ENCODE measurements at regions not wholly inside any gene's neighbourhood (a gene's known extent, or its start where the extent isn't known, plus 50 kb on each side); places are given as distances from the start of the nearest gene placed in this dataset.

- ChIA-PET POLR2A (interaction anchor here (0.9 kb wide), 1 partner anchor 9 kb away, joined by 4 read pairs; no protein-coding TSS in a partner anchor), CTCF (interaction anchor here (0.8 to 1.0 kb wide), 2 partner anchors 18 to 30 kb away, joined by 3 to 5 read pairs; no protein-coding TSS in a partner anchor)
- intact Hi-C loops (cut with micrococcal nuclease), result no loop called here
- H3K4me3 Mint-ChIP-seq, result no peak overlapping the region
- peaks cover 14% of the 10 kb centered on the region for H3K36me3 Mint-ChIP-seq
- no peaks in the 10 kb centered on the region for H3K27me3 Mint-ChIP-seq
- peaks cover 41% of the 10 kb centered on the region for H3K4me1 Mint-ChIP-seq (ENCODE audit: low read depth)
- DNase-seq, result no peak
- no peaks in the 10 kb centered on the region for H3K9me3 Mint-ChIP-seq
- H3K27ac Mint-ChIP-seq, result no peak overlapping the region
Measured at GRCh38 chr2:134148843-134149472, 104.9 kb upstream of the MGAT5 start.

GRCh38 chr2:134149904-134150303, 104.0 kb upstream of the MGAT5 start:
- no peaks in the 10 kb centered on the region for H3K9me3 Mint-ChIP-seq
- H3K4me1 Mint-ChIP-seq (ENCODE audit: low read depth), result peaks cover 42% of the 10 kb centered on the region
- POLR2A ChIA-PET, result interaction anchor here (0.9 kb wide), 1 partner anchor 10 kb away, joined by 4 read pairs; no protein-coding TSS in a partner anchor
- CTCF ChIA-PET, result no interaction called here
- H3K27ac Mint-ChIP-seq, result no peak overlapping the region
- intact Hi-C loops (cut with micrococcal nuclease), result no loop called here
- H3K27me3 Mint-ChIP-seq, result no peaks in the 10 kb centered on the region
- no peak overlapping the region for H3K4me3 Mint-ChIP-seq
- no peak for DNase-seq
- peaks cover 14% of the 10 kb centered on the region for H3K36me3 Mint-ChIP-seq

- ChIA-PET POLR2A (no interaction called here), CTCF (no interaction called here)
- peaks cover 14% of the 10 kb centered on the region for H3K36me3 Mint-ChIP-seq
- H3K4me3 Mint-ChIP-seq, result no peak overlapping the region
- H3K27ac Mint-ChIP-seq, result no peak overlapping the region
- intact Hi-C loops (cut with micrococcal nuclease), result no loop called here
- no peaks in the 10 kb centered on the region for H3K9me3 Mint-ChIP-seq
- H3K4me1 Mint-ChIP-seq (ENCODE audit: low read depth), result peaks cover 39% of the 10 kb centered on the region
- no peaks in the 10 kb centered on the region for H3K27me3 Mint-ChIP-seq
- no peak for DNase-seq
Measured at GRCh38 chr2:134150760-134151159, 103.1 kb upstream of the MGAT5 start.

GRCh38 chr2:134152045-134153010, 101.5 kb upstream of the MGAT5 start:
- intact Hi-C loops (cut with micrococcal nuclease), result no loop called here
- Mint-ChIP-seq H3K36me3 (peaks cover 14% of the 10 kb centered on the region), H3K27ac (no peak overlapping the region), H3K9me3 (no peaks in the 10 kb centered on the region), H3K4me1 (ENCODE audit: low read depth) (peaks cover 25% of the 10 kb centered on the region), H3K4me3 (no peak overlapping the region), H3K27me3 (no peaks in the 10 kb centered on the region)
- ChIA-PET POLR2A (no interaction called here), CTCF (interaction anchor here (0.6 kb wide), 1 partner anchor 53 kb away, joined by 4 read pairs; no protein-coding TSS in a partner anchor)
- no peak for DNase-seq

- no peak overlapping the region for H3K4me3 Mint-ChIP-seq
- no peak overlapping the region for H3K27ac Mint-ChIP-seq
- H3K4me1 Mint-ChIP-seq (ENCODE audit: low read depth), result peaks cover 16% of the 10 kb centered on the region
- CTCF ChIA-PET, result interaction anchor here (0.6 kb wide), 1 partner anchor 52 kb away, joined by 4 read pairs; no protein-coding TSS in a partner anchor
- no peak for DNase-seq
- POLR2A ChIA-PET, result no interaction called here
- no peaks in the 10 kb centered on the region for H3K9me3 Mint-ChIP-seq
- peaks cover 14% of the 10 kb centered on the region for H3K36me3 Mint-ChIP-seq
- intact Hi-C loops (cut with micrococcal nuclease), result no loop called here
- no peaks in the 10 kb centered on the region for H3K27me3 Mint-ChIP-seq
Measured at GRCh38 chr2:134153294-134153880, 100.5 kb upstream of the MGAT5 start.

GRCh38 chr2:134154246-134154645, 99.6 kb upstream of the MGAT5 start:
- Mint-ChIP-seq H3K27ac (no peak overlapping the region), H3K9me3 (no peaks in the 10 kb centered on the region), H3K27me3 (no peaks in the 10 kb centered on the region), H3K4me3 (no peak overlapping the region), H3K36me3 (peaks cover 14% of the 10 kb centered on the region), H3K4me1 (ENCODE audit: low read depth) (peaks cover 16% of the 10 kb centered on the region)
- intact Hi-C loops (cut with micrococcal nuclease), result no loop called here
- CTCF ChIA-PET, result no interaction called here
- POLR2A ChIA-PET, result no interaction called here
- DNase-seq, result no peak

- Mint-ChIP-seq H3K4me1 (ENCODE audit: low read depth) (peaks cover 13% of the 10 kb centered on the region), H3K36me3 (peaks cover 14% of the 10 kb centered on the region), H3K27me3 (no peaks in the 10 kb centered on the region), H3K9me3 (no peaks in the 10 kb centered on the region), H3K4me3 (no peak overlapping the region), H3K27ac (no peak overlapping the region)
- intact Hi-C loops (cut with micrococcal nuclease), result no loop called here
- POLR2A ChIA-PET, result no interaction called here
- DNase-seq, result no peak
- CTCF ChIA-PET, result interaction anchor here (1.4 kb wide), 1 partner anchor 268 kb away, joined by 3 read pairs; no protein-coding TSS in a partner anchor
Measured at GRCh38 chr2:134155134-134155533, 98.7 kb upstream of the MGAT5 start.

- Mint-ChIP-seq H3K4me1 (ENCODE audit: low read depth) (peaks cover 41% of the 10 kb centered on the region), H3K27ac (no peak overlapping the region)
- POLR2A ChIA-PET, result no interaction called here
Measured at GRCh38 chr2:134158295-134158694, 95.6 kb upstream of the MGAT5 start.

GRCh38 chr2:134161170-134161547, 92.7 kb upstream of the MGAT5 start:
- no peak overlapping the region for H3K27ac Mint-ChIP-seq
- H3K36me3 Mint-ChIP-seq, result no peaks in the 10 kb centered on the region
- H3K9me3 Mint-ChIP-seq, result no peaks in the 10 kb centered on the region
- intact Hi-C loops (cut with micrococcal nuclease), result no loop called here
- DNase-seq, result no peak
- H3K4me3 Mint-ChIP-seq, result no peak overlapping the region
- POLR2A ChIA-PET, result no interaction called here
- peaks cover 59% of the 10 kb centered on the region for H3K4me1 Mint-ChIP-seq (ENCODE audit: low read depth)
- CTCF ChIA-PET, result no interaction called here
- no peaks in the 10 kb centered on the region for H3K27me3 Mint-ChIP-seq

More at GRCh38 chr2:134158295-134158694, 95.6 kb upstream of the MGAT5 start:
- CTCF ChIA-PET, result no interaction called here
- Mint-ChIP-seq H3K4me3 (no peak overlapping the region), H3K36me3 (no peaks in the 10 kb centered on the region), H3K9me3 (no peaks in the 10 kb centered on the region), H3K27me3 (no peaks in the 10 kb centered on the region)
- intact Hi-C loops (cut with micrococcal nuclease), result no loop called here
- DNase-seq, result no peak

GRCh38 chr2:134163336-134163735, 90.5 kb upstream of the MGAT5 start:
- CTCF ChIA-PET, result interaction anchor here (1.2 kb wide), 1 partner anchor 45 kb away, joined by 4 read pairs; no protein-coding TSS in a partner anchor
- H3K27ac Mint-ChIP-seq, result no peak overlapping the region
- no peak for DNase-seq
- intact Hi-C loops (cut with micrococcal nuclease), result loop anchor here (2.0 kb wide), 1 partner anchor 17 kb away; no protein-coding TSS in a partner anchor
- H3K4me3 Mint-ChIP-seq, result no peak overlapping the region
- no peaks in the 10 kb centered on the region for H3K36me3 Mint-ChIP-seq
- peaks cover 78% of the 10 kb centered on the region for H3K4me1 Mint-ChIP-seq (ENCODE audit: low read depth)
- H3K27me3 Mint-ChIP-seq, result no peaks in the 10 kb centered on the region
- POLR2A ChIA-PET, result interaction anchor here (0.8 kb wide), 1 partner anchor 72 kb away, joined by 3 read pairs; no protein-coding TSS in a partner anchor
- H3K9me3 Mint-ChIP-seq, result no peaks in the 10 kb centered on the region

GRCh38 chr2:134164306-134164705, 89.6 kb upstream of the MGAT5 start:
- ChIA-PET CTCF (interaction anchor here (1.2 kb wide), 1 partner anchor 46 kb away, joined by 4 read pairs; no protein-coding TSS in a partner anchor), POLR2A (no interaction called here)
- no peaks in the 10 kb centered on the region for H3K36me3 Mint-ChIP-seq
- intact Hi-C loops (cut with micrococcal nuclease), result no loop called here
- H3K9me3 Mint-ChIP-seq, result no peaks in the 10 kb centered on the region
- no peak overlapping the region for H3K4me3 Mint-ChIP-seq
- no peaks in the 10 kb centered on the region for H3K27me3 Mint-ChIP-seq
- no peak overlapping the region for H3K27ac Mint-ChIP-seq
- DNase-seq, result no peak
- H3K4me1 Mint-ChIP-seq (ENCODE audit: low read depth), result peaks cover 84% of the 10 kb centered on the region

- no peak overlapping the region for H3K4me3 Mint-ChIP-seq
- H3K9me3 Mint-ChIP-seq, result no peaks in the 10 kb centered on the region
- ChIA-PET CTCF (interaction anchor here (1.0 to 1.8 kb wide), 4 partner anchors 18 to 79 kb away, joined by 3 to 6 read pairs (median 4); no protein-coding TSS in a partner anchor), POLR2A (no interaction called here)
- intact Hi-C loops (cut with micrococcal nuclease), result no loop called here
- DNase-seq, result no peak
- H3K27ac Mint-ChIP-seq, result no peak overlapping the region
- peaks cover 4% of the 10 kb centered on the region for H3K36me3 Mint-ChIP-seq
- peaks cover 91% of the 10 kb centered on the region for H3K4me1 Mint-ChIP-seq (ENCODE audit: low read depth)
- no peaks in the 10 kb centered on the region for H3K27me3 Mint-ChIP-seq
Measured at GRCh38 chr2:134167015-134167414, 86.9 kb upstream of the MGAT5 start.
